DND-41 (cell line): ENCODE measurements at regions not wholly inside any gene's neighbourhood (a gene's known extent, or its start where the extent isn't known, plus 50 kb on each side); places are given as distances from the start of the nearest gene placed in this dataset.

Experiments
- EZH2 ChIP-seq: IDR thresholded peaks from 3 replicates; pipeline ENCODE4 v1.6.1; 2012; ENCODE audit warnings: borderline replicate concordance, low read depth, mild to moderate bottlenecking, moderate library complexity, low read length, inconsistent platforms; ENCODE audit not compliant: severe bottlenecking
- TF ChIP-seq, protein P1 (sequence below): IDR thresholded peaks from 2 replicates; pipeline ENCODE4 v1.5.1; 2012; ENCODE audit warnings: borderline replicate concordance, low read length, moderate library complexity, mild to moderate bottlenecking; ENCODE audit not compliant: poor library complexity, severe bottlenecking; ENCODE audit errors: extremely low read depth

DNA sequence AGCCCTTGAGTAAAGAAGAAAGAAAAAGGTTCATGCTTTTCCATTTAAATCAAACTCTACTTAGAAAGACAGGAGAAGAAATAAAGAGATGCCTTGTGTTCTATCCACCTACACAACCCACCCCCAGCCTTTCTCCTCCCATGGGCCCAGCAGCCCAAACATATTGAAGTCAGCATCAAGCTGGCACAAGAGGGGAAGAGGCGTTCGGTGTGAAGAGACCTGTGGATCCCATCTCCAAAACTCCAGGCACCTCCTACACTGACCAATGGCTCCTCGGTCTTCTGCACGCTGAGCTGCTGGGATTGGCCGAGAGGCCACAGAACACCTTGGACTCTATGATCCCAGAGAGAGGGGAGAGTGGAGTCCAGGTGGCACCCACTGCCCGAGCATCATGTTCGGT is 66.0 kb upstream of the CELF2 start:
- TF ChIP-seq, protein P1, sequence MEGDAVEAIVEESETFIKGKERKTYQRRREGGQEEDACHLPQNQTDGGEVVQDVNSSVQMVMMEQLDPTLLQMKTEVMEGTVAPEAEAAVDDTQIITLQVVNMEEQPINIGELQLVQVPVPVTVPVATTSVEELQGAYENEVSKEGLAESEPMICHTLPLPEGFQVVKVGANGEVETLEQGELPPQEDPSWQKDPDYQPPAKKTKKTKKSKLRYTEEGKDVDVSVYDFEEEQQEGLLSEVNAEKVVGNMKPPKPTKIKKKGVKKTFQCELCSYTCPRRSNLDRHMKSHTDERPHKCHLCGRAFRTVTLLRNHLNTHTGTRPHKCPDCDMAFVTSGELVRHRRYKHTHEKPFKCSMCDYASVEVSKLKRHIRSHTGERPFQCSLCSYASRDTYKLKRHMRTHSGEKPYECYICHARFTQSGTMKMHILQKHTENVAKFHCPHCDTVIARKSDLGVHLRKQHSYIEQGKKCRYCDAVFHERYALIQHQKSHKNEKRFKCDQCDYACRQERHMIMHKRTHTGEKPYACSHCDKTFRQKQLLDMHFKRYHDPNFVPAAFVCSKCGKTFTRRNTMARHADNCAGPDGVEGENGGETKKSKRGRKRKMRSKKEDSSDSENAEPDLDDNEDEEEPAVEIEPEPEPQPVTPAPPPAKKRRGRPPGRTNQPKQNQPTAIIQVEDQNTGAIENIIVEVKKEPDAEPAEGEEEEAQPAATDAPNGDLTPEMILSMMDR = no peak
- TF ChIP-seq EZH2 = no peak
